Mesenchymal stem cell (in vitro differentiated cells and primary cell): ENCODE measurements at regions not wholly inside any gene's neighbourhood (a gene's known extent, or its start where the extent isn't known, plus 50 kb on each side); places are given as distances from the start of the nearest gene placed in this dataset.
A peak's percentile ranks its signal among the peaks of the same experiment; 100 is the strongest.

Experiments
- DNase-seq: peaks from one replicate; pipeline ENCODE4 v3.0.0-alpha.2; 2013
- H2AFZ ChIP-seq: one replicate; pipeline ENCODE4 v1.6.1; 2013; ENCODE audit warnings: low read depth, mild to moderate bottlenecking, control low read depth, inconsistent platforms, low read length, moderate library complexity
- H2AK5ac ChIP-seq: 2 replicates; pipeline ENCODE4 v1.6.1; 2013; ENCODE audit warnings: low read length, moderate library complexity, mild to moderate bottlenecking, inconsistent platforms; ENCODE audit not compliant: severe bottlenecking
- H2BK120ac ChIP-seq: one replicate; pipeline ENCODE4 v1.6.1; 2013; ENCODE audit warnings: low read depth, mild to moderate bottlenecking, inconsistent platforms, low read length, moderate library complexity
- H2BK12ac ChIP-seq, 2 experiments: one replicate each; pipeline ENCODE4 v1.6.1; 2013; ENCODE audit warnings: inconsistent platforms in 2 of 2, low read length in 2 of 2, mild to moderate bottlenecking in 2 of 2, moderate library complexity in 2 of 2, control low read depth in 1 of 2
- H2BK15ac ChIP-seq: one replicate; pipeline ENCODE4 v1.6.1; 2013; ENCODE audit warnings: mild to moderate bottlenecking, low read depth, inconsistent platforms; ENCODE audit not compliant: poor library complexity, severe bottlenecking
- H2BK5ac ChIP-seq: 2 replicates; pipeline ENCODE4 v1.6.1; 2013; ENCODE audit warnings: low read depth, mild to moderate bottlenecking, low read length, control low read depth, inconsistent platforms; ENCODE audit not compliant: poor library complexity, severe bottlenecking
- H3K14ac ChIP-seq, 2 experiments: one replicate each; pipeline ENCODE4 v1.6.1; 2013; ENCODE audit warnings: inconsistent platforms in 2 of 2, low read length in 2 of 2, control low read depth in 1 of 2, mild to moderate bottlenecking in 1 of 2, moderate library complexity in 1 of 2
- H3K18ac ChIP-seq, 2 experiments: one replicate each; pipeline ENCODE4 v1.6.1; 2013; ENCODE audit warnings: inconsistent platforms in 2 of 2, low read length in 2 of 2, control low read depth in 1 of 2, low read depth in 1 of 2, mild to moderate bottlenecking in 1 of 2
- H3K23ac ChIP-seq, 2 experiments: one replicate each; pipeline ENCODE4 v1.6.1; 2013; ENCODE audit warnings: inconsistent platforms in 2 of 2, low read length in 2 of 2, mild to moderate bottlenecking in 2 of 2, moderate library complexity in 2 of 2, control low read depth in 1 of 2
- H3K27ac ChIP-seq: 2 replicates; pipeline ENCODE4 v1.5.1; 2013; ENCODE audit warnings: mild to moderate bottlenecking, moderate library complexity, low read length, control low read depth, inconsistent platforms; ENCODE audit not compliant: poor library complexity, severe bottlenecking
- H3K27me3 ChIP-seq, 2 experiments: 2 replicates each; pipeline versions ENCODE4 v1.6.1 to v1.7.0; 2013; ENCODE audit warnings: low read length in 2 of 2, mild to moderate bottlenecking in 2 of 2, moderate library complexity in 2 of 2, control low read depth in 1 of 2, inconsistent platforms in 1 of 2; ENCODE audit not compliant: control insufficient read depth in 1 of 2, insufficient read depth in 1 of 2
- H3K36me3 ChIP-seq, 2 experiments: 2 replicates each; pipeline versions ENCODE4 v1.6.1 to v1.7.0; 2013; ENCODE audit warnings: low read length in 2 of 2, control low read depth in 1 of 2, inconsistent platforms in 1 of 2, low read depth in 1 of 2, mild to moderate bottlenecking in 1 of 2; ENCODE audit not compliant: insufficient read depth in 2 of 2, control insufficient read depth in 1 of 2
- H3K4ac ChIP-seq, 2 experiments: one replicate each; pipeline ENCODE4 v1.6.1; 2013; ENCODE audit warnings: inconsistent platforms in 2 of 2, low read length in 2 of 2, mild to moderate bottlenecking in 2 of 2, moderate library complexity in 2 of 2, control low read depth in 1 of 2, low read depth in 1 of 2
- H3K4me1 ChIP-seq: 2 replicates; pipeline ENCODE4 v1.6.1; 2013; ENCODE audit warnings: low read depth, low read length, control low read depth; ENCODE audit not compliant: control insufficient read depth, insufficient read depth
- H3K4me2 ChIP-seq: 2 replicates; pipeline ENCODE4 v1.6.1; 2013; ENCODE audit warnings: low read length, mild to moderate bottlenecking, inconsistent platforms; ENCODE audit not compliant: poor library complexity, severe bottlenecking
- H3K4me3 ChIP-seq, 2 experiments: 2 replicates each; pipeline versions ENCODE4 v1.5.1 to v1.7.0; 2013; ENCODE audit warnings: low read length in 2 of 2, mild to moderate bottlenecking in 2 of 2, control low read depth in 1 of 2, low read depth in 1 of 2; ENCODE audit not compliant: insufficient read depth in 1 of 2
- H3K79me1 ChIP-seq: replicated peaks from 2 replicates; pipeline ENCODE4 v1.6.1; 2013; ENCODE audit warnings: mild to moderate bottlenecking, control low read depth, low read length, inconsistent platforms; ENCODE audit not compliant: poor library complexity, severe bottlenecking
- H3K9ac ChIP-seq: 2 replicates; pipeline ENCODE4 v1.7.0; 2013; ENCODE audit warnings: mild to moderate bottlenecking, low read length, moderate library complexity
- H3K9me3 ChIP-seq: 2 replicates; pipeline ENCODE4 v1.7.0; 2013; ENCODE audit warnings: mild to moderate bottlenecking, low read length; ENCODE audit not compliant: control insufficient read depth
- H4K8ac ChIP-seq: one replicate; pipeline ENCODE4 v1.6.1; 2013; ENCODE audit warnings: inconsistent platforms, mild to moderate bottlenecking, low read length, moderate library complexity
- H4K91ac ChIP-seq: one replicate; pipeline ENCODE4 v1.6.1; 2013; ENCODE audit warnings: mild to moderate bottlenecking, low read length, inconsistent platforms
- WGBS: methylation state at CpG from one replicate; pipeline ENCODE4 v1.1.7; 2013; ENCODE audit warnings: mixed read lengths; 5-methylcytosine and 5-hydroxymethylcytosine counted together

DNA sequence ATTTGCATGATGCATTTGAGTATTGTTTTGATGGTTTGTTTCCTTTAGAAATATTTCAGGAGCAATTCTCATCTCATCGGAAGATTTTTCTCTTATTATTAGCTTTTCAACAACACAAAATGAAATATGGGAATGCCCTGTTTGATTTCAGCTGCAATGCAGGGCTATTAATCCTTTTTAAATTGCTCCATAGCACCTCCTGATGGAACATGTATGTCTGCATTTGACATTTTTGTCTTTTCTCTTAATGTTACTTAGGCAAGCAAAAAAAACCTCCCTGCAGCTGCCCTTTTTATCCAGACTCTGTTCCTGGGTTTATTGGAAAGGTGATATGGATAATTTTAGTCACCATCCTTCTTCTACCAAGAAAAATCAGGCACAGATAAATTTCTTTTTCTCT is 895.8 kb downstream of the RPS29 start:
- no peak overlapping the region for H3K4me2 ChIP-seq
- no peak overlapping the region for H3K4ac ChIP-seq
- no peak overlapping the region for H2BK5ac ChIP-seq
- no peak overlapping the region for H3K27ac ChIP-seq
- no peak overlapping the region for H4K91ac ChIP-seq
- no peak for DNase-seq
- H3K23ac ChIP-seq = no peak overlapping the region
- no peak overlapping the region for H2BK15ac ChIP-seq
- no peaks in the 10 kb centered on the region for H3K79me1 ChIP-seq
- no peaks in the 10 kb centered on the region for H3K4me1 ChIP-seq
- no peak overlapping the region for H2BK120ac ChIP-seq
- no peaks in the 10 kb centered on the region for H3K9me3 ChIP-seq
- no peak overlapping the region for H3K14ac ChIP-seq
- H4K8ac ChIP-seq = no peak overlapping the region
- H2AFZ ChIP-seq = no peak overlapping the region
- H3K9ac ChIP-seq = no peak overlapping the region
- no peak overlapping the region for H2AK5ac ChIP-seq
- H3K4me3 ChIP-seq = no peak overlapping the region
- WGBS = no CpG with 5 or more reads among the region's 1 CpG
- H3K18ac ChIP-seq = no peak overlapping the region
- H2BK12ac ChIP-seq = no peak overlapping the region
- H3K36me3 ChIP-seq = no peaks in the 10 kb centered on the region
- no peaks in the 10 kb centered on the region for H3K27me3 ChIP-seq

DNA sequence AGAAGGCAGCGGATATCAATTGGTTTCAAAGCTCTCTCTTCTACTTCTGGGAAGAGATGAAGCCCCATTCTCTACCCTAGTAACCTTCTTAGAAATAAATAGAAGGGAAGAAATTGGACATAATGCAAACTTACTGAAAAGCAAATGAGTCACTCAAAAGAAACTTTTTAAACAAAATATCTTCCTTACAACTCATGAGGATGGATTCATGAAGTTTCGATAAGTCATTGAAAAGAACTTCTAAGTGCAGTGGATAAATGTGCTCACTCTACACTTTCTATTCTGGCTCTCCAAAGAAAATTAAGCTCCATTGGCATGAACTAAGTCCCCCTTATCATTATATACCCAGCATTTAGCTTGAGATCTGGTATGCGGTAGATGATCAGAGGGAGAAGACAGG is 899.5 kb downstream of the RPS29 start:
- Histone ChIP-seq H4K8ac (no peak overlapping the region), H3K27ac (no peak overlapping the region), H2AK5ac (no peak overlapping the region), H4K91ac (no peak overlapping the region), H3K4me2 (no peak overlapping the region), H3K4ac (no peak overlapping the region), H3K4me3 (no peak overlapping the region), H3K9me3 (no peaks in the 10 kb centered on the region), H3K27me3 (no peaks in the 10 kb centered on the region), H2BK120ac (no peak overlapping the region), H2AFZ (no peak overlapping the region), H2BK5ac (no peak overlapping the region), H3K4me1 (no peaks in the 10 kb centered on the region), H2BK15ac (no peak overlapping the region), H3K23ac (no peak overlapping the region), H3K36me3 (no peaks in the 10 kb centered on the region), H3K14ac (no peak overlapping the region), H2BK12ac (no peak overlapping the region), H3K18ac (no peak overlapping the region), H3K9ac (no peak overlapping the region), H3K79me1 (no peaks in the 10 kb centered on the region)
- DNase-seq = no peak
- WGBS = 100% methylated on average over 2 of the region's 3 CpGs

DNA sequence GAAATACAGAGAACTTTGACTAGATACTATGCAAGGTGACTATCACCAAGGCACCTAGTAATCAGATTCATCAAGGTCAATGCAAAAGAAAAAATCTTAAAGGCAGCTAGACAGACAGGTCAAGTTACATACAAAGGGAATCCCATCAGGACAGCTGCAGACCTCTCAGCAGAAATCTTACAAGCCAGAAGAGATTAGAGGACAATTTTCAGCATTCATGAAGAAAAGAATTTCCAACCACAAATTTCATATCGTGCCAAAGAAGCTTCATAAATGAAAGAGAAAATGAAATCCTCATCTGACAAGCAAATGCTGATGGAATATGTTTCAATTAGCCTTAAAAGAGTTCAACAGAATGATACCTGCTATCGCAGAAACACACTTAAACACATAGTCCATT is 913.7 kb downstream of the RPS29 start:
- no peak overlapping the region for H3K27ac ChIP-seq
- H3K18ac ChIP-seq = no peak overlapping the region
- H2AK5ac ChIP-seq = no peak overlapping the region
- WGBS = 57% methylated on average over 2 of the region's 2 CpGs
- no peak overlapping the region for H2BK120ac ChIP-seq
- H3K4me1 ChIP-seq = no peaks in the 10 kb centered on the region
- no peak overlapping the region for H2BK15ac ChIP-seq
- H3K4me3 ChIP-seq = no peak overlapping the region
- no peaks in the 10 kb centered on the region for H3K27me3 ChIP-seq
- no peak overlapping the region for H3K23ac ChIP-seq
- H3K14ac ChIP-seq = no peak overlapping the region
- no peak overlapping the region for H2BK12ac ChIP-seq
- no peak overlapping the region for H3K4me2 ChIP-seq
- H2BK5ac ChIP-seq = no peak overlapping the region
- no peaks in the 10 kb centered on the region for H3K79me1 ChIP-seq
- H4K91ac ChIP-seq = no peak overlapping the region
- no peak overlapping the region for H4K8ac ChIP-seq
- H2AFZ ChIP-seq = no peak overlapping the region
- DNase-seq = no peak
- no peak overlapping the region for H3K9ac ChIP-seq
- peaks cover 16% of the 10 kb centered on the region for H3K9me3 ChIP-seq
- no peaks in the 10 kb centered on the region for H3K36me3 ChIP-seq
- H3K4ac ChIP-seq = no peak overlapping the region

DNA sequence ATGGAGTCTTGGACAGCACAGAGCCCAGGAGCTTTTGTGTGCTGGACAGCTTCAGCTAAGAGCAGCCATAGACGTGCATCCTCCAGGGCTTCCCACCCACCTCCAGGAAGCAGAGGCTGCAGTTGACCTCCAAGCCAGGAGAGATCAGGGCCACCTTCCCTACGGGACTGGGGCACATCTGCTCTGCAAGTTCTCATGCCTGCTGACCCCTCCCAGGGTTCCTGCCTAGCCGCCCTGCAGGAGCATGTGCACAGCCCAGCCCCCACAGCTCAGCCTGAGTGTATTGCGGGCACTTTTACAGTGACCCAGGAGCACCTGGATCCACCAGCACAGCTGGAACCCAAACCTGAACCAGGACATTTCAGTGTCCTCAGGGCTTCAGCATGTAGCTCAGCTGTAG is 915.2 kb downstream of the RPS29 start:
- Histone ChIP-seq H3K23ac (no peak overlapping the region), H4K8ac (no peak overlapping the region), H3K27ac (no peak overlapping the region), H3K9ac (no peak overlapping the region), H3K18ac (no peak overlapping the region), H3K4ac (no peak overlapping the region), H2BK12ac (no peak overlapping the region), H3K36me3 (no peaks in the 10 kb centered on the region), H2AK5ac (no peak overlapping the region), H3K14ac (peak overlapping the region in 1 of 2 experiments; percentile 18), H3K9me3 (peaks cover 11% of the 10 kb centered on the region), H3K4me1 (no peaks in the 10 kb centered on the region), H3K27me3 (no peaks in the 10 kb centered on the region), H2BK15ac (no peak overlapping the region), H4K91ac (no peak overlapping the region), H2AFZ (peak overlapping the region; percentile 10), H3K4me3 (no peak overlapping the region), H3K79me1 (no peaks in the 10 kb centered on the region), H2BK5ac (no peak overlapping the region), H3K4me2 (no peak overlapping the region), H2BK120ac (no peak overlapping the region)
- 74% methylated on average over 4 of the region's 4 CpGs for WGBS
- no peak for DNase-seq
